ENCODE measurements at regions not wholly inside any gene's neighbourhood (a gene's known extent, or its start where the extent isn't known, plus 50 kb on each side); places are given as distances from the start of the nearest gene placed in this dataset.
A peak's percentile ranks its signal among the peaks of the same experiment; 100 is the strongest.

GRCh38 chr14:85295318-85295717, 234.6 kb upstream of the FLRT2 start:
- Histone ChIP-seq H3K27ac (ENCODE audit: low read length, poor library complexity, severe bottlenecking) (no peak overlapping the region), H3K79me1 (replicated peaks; ENCODE audit: low read length, poor library complexity, severe bottlenecking) (no peaks in the 10 kb centered on the region), H2BK5ac (ENCODE audit: low read depth, low read length, poor library complexity, severe bottlenecking) (no peak overlapping the region), H3K36me3 (ENCODE audit: control insufficient read depth in 1 of 2, insufficient read depth in 2 of 2, low read depth in 1 of 2, low read length in 2 of 2) (no peaks in the 10 kb centered on the region), H3K9ac (ENCODE audit: low read length) (no peak overlapping the region), H3K18ac (ENCODE audit: low read depth in 1 of 2, low read length in 2 of 2) (no peak overlapping the region), H4K91ac (ENCODE audit: low read length) (no peak overlapping the region), H3K23ac (ENCODE audit: low read length in 2 of 2) (no peak overlapping the region), H2AFZ (ENCODE audit: low read depth, low read length) (no peak overlapping the region), H3K4ac (ENCODE audit: low read depth in 1 of 2, low read length in 2 of 2) (no peak overlapping the region), H2BK12ac (ENCODE audit: low read length in 2 of 2) (no peak overlapping the region), H3K9me3 (ENCODE audit: control insufficient read depth, low read length) (peaks cover 5% of the 10 kb centered on the region), H3K4me3 (ENCODE audit: insufficient read depth in 1 of 2, low read depth in 1 of 2, low read length in 2 of 2) (no peak overlapping the region), H2BK120ac (ENCODE audit: low read depth, low read length) (no peak overlapping the region), H3K4me1 (ENCODE audit: control insufficient read depth, insufficient read depth, low read depth, low read length) (no peaks in the 10 kb centered on the region), H3K14ac (ENCODE audit: low read length in 2 of 2) (no peak overlapping the region), H3K27me3 (ENCODE audit: control insufficient read depth in 1 of 2, insufficient read depth in 1 of 2, low read length in 2 of 2) (no peaks in the 10 kb centered on the region), H3K4me2 (ENCODE audit: low read length, poor library complexity, severe bottlenecking) (no peak overlapping the region), H2BK15ac (ENCODE audit: low read depth, poor library complexity, severe bottlenecking) (no peak overlapping the region), H2AK5ac (ENCODE audit: low read length, severe bottlenecking) (no peak overlapping the region), H4K8ac (ENCODE audit: low read length) (no peak overlapping the region)
- 100% methylated on average over 1 of the region's 1 CpG for WGBS
- DNase-seq = no peak

- no peak overlapping the region for H2AFZ ChIP-seq (ENCODE audit: low read depth, low read length)
- 25% methylated on average over 3 of the region's 3 CpGs for WGBS
Measured at GRCh38 chr14:85296456-85297210, 233.3 kb upstream of the FLRT2 start.

GRCh38 chr14:85300107-85300506, 229.8 kb upstream of the FLRT2 start:
- H3K79me1 ChIP-seq (replicated peaks; ENCODE audit: low read length, poor library complexity, severe bottlenecking) = no peaks in the 10 kb centered on the region
- H3K4me3 ChIP-seq (ENCODE audit: insufficient read depth in 1 of 2, low read depth in 1 of 2, low read length in 2 of 2) = no peak overlapping the region
- H2BK12ac ChIP-seq (ENCODE audit: low read length in 2 of 2) = no peak overlapping the region
- no peak overlapping the region for H3K4me2 ChIP-seq (ENCODE audit: low read length, poor library complexity, severe bottlenecking)
- WGBS = 100% methylated on average over 1 of the region's 1 CpG
- H2AFZ ChIP-seq (ENCODE audit: low read depth, low read length) = no peak overlapping the region
- DNase-seq = no peak
- no peaks in the 10 kb centered on the region for H3K27me3 ChIP-seq (ENCODE audit: control insufficient read depth in 1 of 2, insufficient read depth in 1 of 2, low read length in 2 of 2)
- H3K4me1 ChIP-seq (ENCODE audit: control insufficient read depth, insufficient read depth, low read depth, low read length) = no peaks in the 10 kb centered on the region
- H4K91ac ChIP-seq (ENCODE audit: low read length) = no peak overlapping the region
- peaks cover 5% of the 10 kb centered on the region for H3K9me3 ChIP-seq (ENCODE audit: control insufficient read depth, low read length)
- H3K4ac ChIP-seq (ENCODE audit: low read depth in 1 of 2, low read length in 2 of 2) = no peak overlapping the region
- no peak overlapping the region for H2AK5ac ChIP-seq (ENCODE audit: low read length, severe bottlenecking)
- no peak overlapping the region for H3K27ac ChIP-seq (ENCODE audit: low read length, poor library complexity, severe bottlenecking)
- no peak overlapping the region for H3K23ac ChIP-seq (ENCODE audit: low read length in 2 of 2)
- no peak overlapping the region for H4K8ac ChIP-seq (ENCODE audit: low read length)
- H3K14ac ChIP-seq (ENCODE audit: low read length in 2 of 2) = no peak overlapping the region
- no peak overlapping the region for H2BK5ac ChIP-seq (ENCODE audit: low read depth, low read length, poor library complexity, severe bottlenecking)
- H2BK15ac ChIP-seq (ENCODE audit: low read depth, poor library complexity, severe bottlenecking) = no peak overlapping the region
- no peak overlapping the region for H2BK120ac ChIP-seq (ENCODE audit: low read depth, low read length)
- H3K9ac ChIP-seq (ENCODE audit: low read length) = no peak overlapping the region
- H3K36me3 ChIP-seq (ENCODE audit: control insufficient read depth in 1 of 2, insufficient read depth in 2 of 2, low read depth in 1 of 2, low read length in 2 of 2) = no peaks in the 10 kb centered on the region
- no peak overlapping the region for H3K18ac ChIP-seq (ENCODE audit: low read depth in 1 of 2, low read length in 2 of 2)

More at GRCh38 chr14:85296456-85297210, 233.3 kb upstream of the FLRT2 start:
- H3K23ac ChIP-seq (ENCODE audit: low read length in 2 of 2) = no peak overlapping the region
- peak; percentile 87 for DNase-seq
- H3K9me3 ChIP-seq (ENCODE audit: control insufficient read depth, low read length) = peaks cover 5% of the 10 kb centered on the region
- H3K27ac ChIP-seq (ENCODE audit: low read length, poor library complexity, severe bottlenecking) = no peak overlapping the region
- no peak overlapping the region for H2BK12ac ChIP-seq (ENCODE audit: low read length in 2 of 2)
- H4K8ac ChIP-seq (ENCODE audit: low read length) = no peak overlapping the region
- H3K4me2 ChIP-seq (ENCODE audit: low read length, poor library complexity, severe bottlenecking) = no peak overlapping the region
- H3K9ac ChIP-seq (ENCODE audit: low read length) = no peak overlapping the region
- H3K14ac ChIP-seq (ENCODE audit: low read length in 2 of 2) = no peak overlapping the region
- no peak overlapping the region for H2AK5ac ChIP-seq (ENCODE audit: low read length, severe bottlenecking)
- H3K27me3 ChIP-seq (ENCODE audit: control insufficient read depth in 1 of 2, insufficient read depth in 1 of 2, low read length in 2 of 2) = no peaks in the 10 kb centered on the region
- no peaks in the 10 kb centered on the region for H3K36me3 ChIP-seq (ENCODE audit: control insufficient read depth in 1 of 2, insufficient read depth in 2 of 2, low read depth in 1 of 2, low read length in 2 of 2)
- no peaks in the 10 kb centered on the region for H3K4me1 ChIP-seq (ENCODE audit: control insufficient read depth, insufficient read depth, low read depth, low read length)
- H2BK120ac ChIP-seq (ENCODE audit: low read depth, low read length) = no peak overlapping the region
- no peak overlapping the region for H3K18ac ChIP-seq (ENCODE audit: low read depth in 1 of 2, low read length in 2 of 2)
- H3K4me3 ChIP-seq (ENCODE audit: insufficient read depth in 1 of 2, low read depth in 1 of 2, low read length in 2 of 2) = no peak overlapping the region
- H2BK5ac ChIP-seq (ENCODE audit: low read depth, low read length, poor library complexity, severe bottlenecking) = no peak overlapping the region
- H3K4ac ChIP-seq (ENCODE audit: low read depth in 1 of 2, low read length in 2 of 2) = no peak overlapping the region
- no peaks in the 10 kb centered on the region for H3K79me1 ChIP-seq (replicated peaks; ENCODE audit: low read length, poor library complexity, severe bottlenecking)
- no peak overlapping the region for H4K91ac ChIP-seq (ENCODE audit: low read length)
- no peak overlapping the region for H2BK15ac ChIP-seq (ENCODE audit: low read depth, poor library complexity, severe bottlenecking)

- peaks cover 5% of the 10 kb centered on the region for H3K9me3 ChIP-seq (ENCODE audit: control insufficient read depth, low read length)
- no peak overlapping the region for H2AFZ ChIP-seq (ENCODE audit: low read depth, low read length)
- H4K8ac ChIP-seq (ENCODE audit: low read length) = no peak overlapping the region
- H3K27ac ChIP-seq (ENCODE audit: low read length, poor library complexity, severe bottlenecking) = no peak overlapping the region
- no peak overlapping the region for H2BK120ac ChIP-seq (ENCODE audit: low read depth, low read length)
- no peak overlapping the region for H4K91ac ChIP-seq (ENCODE audit: low read length)
- H3K18ac ChIP-seq (ENCODE audit: low read depth in 1 of 2, low read length in 2 of 2) = no peak overlapping the region
- H3K4me1 ChIP-seq (ENCODE audit: control insufficient read depth, insufficient read depth, low read depth, low read length) = no peaks in the 10 kb centered on the region
- H3K4ac ChIP-seq (ENCODE audit: low read depth in 1 of 2, low read length in 2 of 2) = no peak overlapping the region
- no peak overlapping the region for H3K4me2 ChIP-seq (ENCODE audit: low read length, poor library complexity, severe bottlenecking)
- H3K79me1 ChIP-seq (replicated peaks; ENCODE audit: low read length, poor library complexity, severe bottlenecking) = no peaks in the 10 kb centered on the region
- no peak overlapping the region for H2BK15ac ChIP-seq (ENCODE audit: low read depth, poor library complexity, severe bottlenecking)
- no peak overlapping the region for H2BK12ac ChIP-seq (ENCODE audit: low read length in 2 of 2)
- DNase-seq = no peak
- no peak overlapping the region for H3K23ac ChIP-seq (ENCODE audit: low read length in 2 of 2)
- no peaks in the 10 kb centered on the region for H3K36me3 ChIP-seq (ENCODE audit: control insufficient read depth in 1 of 2, insufficient read depth in 2 of 2, low read depth in 1 of 2, low read length in 2 of 2)
- H3K4me3 ChIP-seq (ENCODE audit: insufficient read depth in 1 of 2, low read depth in 1 of 2, low read length in 2 of 2) = no peak overlapping the region
- WGBS = 80% methylated on average over 1 of the region's 4 CpGs
- H3K14ac ChIP-seq (ENCODE audit: low read length in 2 of 2) = no peak overlapping the region
- no peak overlapping the region for H2AK5ac ChIP-seq (ENCODE audit: low read length, severe bottlenecking)
- H2BK5ac ChIP-seq (ENCODE audit: low read depth, low read length, poor library complexity, severe bottlenecking) = no peak overlapping the region
- no peaks in the 10 kb centered on the region for H3K27me3 ChIP-seq (ENCODE audit: control insufficient read depth in 1 of 2, insufficient read depth in 1 of 2, low read length in 2 of 2)
- H3K9ac ChIP-seq (ENCODE audit: low read length) = no peak overlapping the region
Measured at GRCh38 chr14:85301506-85301905, 228.4 kb upstream of the FLRT2 start.
